ENCODE measurements at regions not wholly inside any gene's neighbourhood (a gene's known extent, or its start where the extent isn't known, plus 50 kb on each side); places are given as distances from the start of the nearest gene placed in this dataset.

- Mint-ChIP-seq H3K27me3 (no peaks in the 10 kb centered on the region), H3K9me3 (ENCODE audit: insufficient read depth) (no peaks in the 10 kb centered on the region), H3K4me3 (no peak overlapping the region), H3K4me1 (no peaks in the 10 kb centered on the region), H3K27ac (no peak overlapping the region)
- Histone ChIP-seq H2AFZ (ENCODE audit: insufficient read depth, low read depth, low read length, poor library complexity, severe bottlenecking) (no peak overlapping the region), H3K36me3 (replicated peaks in 1 of 2; ENCODE audit: control extremely low read depth in 1 of 2, control insufficient read depth in 1 of 2, extremely low read depth in 1 of 2, insufficient read depth in 2 of 2, low read length in 1 of 2) (no peaks in the 10 kb centered on the region), H3K9ac (ENCODE audit: low read length) (no peak overlapping the region), H3K27ac (ENCODE audit: low read length in 2 of 2) (no peak overlapping the region), H3K4me3 (ENCODE audit: control extremely low read depth in 1 of 5, extremely low read depth in 1 of 5, insufficient read depth in 1 of 5, low read depth in 2 of 5, low read length in 4 of 5) (no peak overlapping the region), H3K9me3 (ENCODE audit: control extremely low read depth in 1 of 3, control insufficient read depth in 2 of 3, insufficient read depth in 1 of 3, low read length in 2 of 3) (no peaks in the 10 kb centered on the region), H3K4me2 (replicated peaks; ENCODE audit: low read depth, low read length, poor library complexity, severe bottlenecking) (no peak overlapping the region), H3K4me1 (ENCODE audit: control insufficient read depth in 2 of 2, insufficient read depth in 2 of 2, low read length in 2 of 2) (no peaks in the 10 kb centered on the region), H3K27me3 (replicated peaks in 1 of 4; ENCODE audit: control extremely low read depth in 1 of 4, control insufficient read depth in 3 of 4, insufficient read depth in 4 of 4, low read length in 3 of 4) (no peaks in the 10 kb centered on the region), H3K79me2 (ENCODE audit: control insufficient read depth, insufficient read depth, low read length) (no peaks in the 10 kb centered on the region), H4K20me1 (ENCODE audit: control insufficient read depth, insufficient read depth, low read length, poor library complexity, severe bottlenecking) (no peaks in the 10 kb centered on the region)
- DNase-seq, result no peak
- ATAC-seq (ENCODE audit: low read depth), result no peak
- 95% methylated on average over 4 of the region's 5 CpGs for WGBS (ENCODE audit: insufficient coverage)
- CTCF ChIA-PET, result no interaction called here
- intact Hi-C loops (cut with micrococcal nuclease), result no loop called here
- TF ChIP-seq, protein P1, sequence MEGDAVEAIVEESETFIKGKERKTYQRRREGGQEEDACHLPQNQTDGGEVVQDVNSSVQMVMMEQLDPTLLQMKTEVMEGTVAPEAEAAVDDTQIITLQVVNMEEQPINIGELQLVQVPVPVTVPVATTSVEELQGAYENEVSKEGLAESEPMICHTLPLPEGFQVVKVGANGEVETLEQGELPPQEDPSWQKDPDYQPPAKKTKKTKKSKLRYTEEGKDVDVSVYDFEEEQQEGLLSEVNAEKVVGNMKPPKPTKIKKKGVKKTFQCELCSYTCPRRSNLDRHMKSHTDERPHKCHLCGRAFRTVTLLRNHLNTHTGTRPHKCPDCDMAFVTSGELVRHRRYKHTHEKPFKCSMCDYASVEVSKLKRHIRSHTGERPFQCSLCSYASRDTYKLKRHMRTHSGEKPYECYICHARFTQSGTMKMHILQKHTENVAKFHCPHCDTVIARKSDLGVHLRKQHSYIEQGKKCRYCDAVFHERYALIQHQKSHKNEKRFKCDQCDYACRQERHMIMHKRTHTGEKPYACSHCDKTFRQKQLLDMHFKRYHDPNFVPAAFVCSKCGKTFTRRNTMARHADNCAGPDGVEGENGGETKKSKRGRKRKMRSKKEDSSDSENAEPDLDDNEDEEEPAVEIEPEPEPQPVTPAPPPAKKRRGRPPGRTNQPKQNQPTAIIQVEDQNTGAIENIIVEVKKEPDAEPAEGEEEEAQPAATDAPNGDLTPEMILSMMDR (IDR thresholded peaks at IDR 0.05), result no peak
- no peak for TF ChIP-seq EZH2 (IDR thresholded peaks at IDR 0.05; ENCODE audit: borderline replicate concordance, insufficient read depth, low read depth, low read length, poor library complexity, severe bottlenecking)
- POLR2A ChIA-PET, result no interaction called here
Observed at GRCh38 chr6:21883595-21884328, 290.2 kb downstream of the SOX4 start.

DNA sequence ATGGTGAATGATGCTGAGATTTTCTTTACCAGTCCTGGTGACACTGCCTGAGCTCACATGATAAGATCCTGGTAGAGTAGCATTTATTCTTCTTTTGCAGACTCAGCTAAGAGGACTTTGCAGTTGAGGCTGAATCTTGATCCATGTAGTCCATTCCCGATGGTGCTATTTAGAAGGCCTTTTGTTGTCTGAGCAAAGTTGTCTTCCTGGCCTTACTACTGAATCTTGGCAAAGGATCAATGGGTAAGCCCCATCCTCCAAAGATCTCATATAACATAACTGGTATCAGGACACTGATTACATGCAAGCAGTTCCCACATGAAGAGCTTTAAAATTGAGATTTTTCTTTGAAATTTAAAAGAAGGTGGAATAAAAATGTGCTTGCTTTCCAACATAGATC lies 291.6 kb downstream of the SOX4 start:
- Histone ChIP-seq H3K4me1 (ENCODE audit: control insufficient read depth in 2 of 2, insufficient read depth in 2 of 2, low read length in 2 of 2) (no peaks in the 10 kb centered on the region), H3K4me3 (ENCODE audit: control extremely low read depth in 1 of 5, extremely low read depth in 1 of 5, insufficient read depth in 1 of 5, low read depth in 2 of 5, low read length in 4 of 5) (no peak overlapping the region), H3K9me3 (ENCODE audit: control extremely low read depth in 1 of 3, control insufficient read depth in 2 of 3, insufficient read depth in 1 of 3, low read length in 2 of 3) (no peaks in the 10 kb centered on the region), H3K9ac (ENCODE audit: low read length) (no peak overlapping the region), H3K4me2 (replicated peaks; ENCODE audit: low read depth, low read length, poor library complexity, severe bottlenecking) (no peak overlapping the region), H4K20me1 (ENCODE audit: control insufficient read depth, insufficient read depth, low read length, poor library complexity, severe bottlenecking) (no peaks in the 10 kb centered on the region), H3K27ac (ENCODE audit: low read length in 2 of 2) (no peak overlapping the region), H3K79me2 (ENCODE audit: control insufficient read depth, insufficient read depth, low read length) (no peaks in the 10 kb centered on the region), H2AFZ (ENCODE audit: insufficient read depth, low read depth, low read length, poor library complexity, severe bottlenecking) (no peak overlapping the region), H3K27me3 (replicated peaks in 1 of 4; ENCODE audit: control extremely low read depth in 1 of 4, control insufficient read depth in 3 of 4, insufficient read depth in 4 of 4, low read length in 3 of 4) (no peaks in the 10 kb centered on the region), H3K36me3 (replicated peaks in 1 of 2; ENCODE audit: control extremely low read depth in 1 of 2, control insufficient read depth in 1 of 2, extremely low read depth in 1 of 2, insufficient read depth in 2 of 2, low read length in 1 of 2) (no peaks in the 10 kb centered on the region)
- ATAC-seq (ENCODE audit: low read depth) (no peak), DNase-seq (no peak)
- H3K27me3 Mint-ChIP-seq, result no peaks in the 10 kb centered on the region
- ChIA-PET POLR2A (no interaction called here), CTCF (no interaction called here)
- H3K9me3 Mint-ChIP-seq (ENCODE audit: insufficient read depth), result peaks cover 2% of the 10 kb centered on the region
- 86% methylated on average over 1 of the region's 1 CpG for WGBS (ENCODE audit: insufficient coverage)
- H3K27ac Mint-ChIP-seq, result no peak overlapping the region
- H3K4me1 Mint-ChIP-seq, result no peaks in the 10 kb centered on the region
- intact Hi-C loops (cut with micrococcal nuclease), result no loop called here
- no peak overlapping the region for H3K4me3 Mint-ChIP-seq
- no peak for TF ChIP-seq EZH2 (IDR thresholded peaks at IDR 0.05; ENCODE audit: borderline replicate concordance, insufficient read depth, low read depth, low read length, poor library complexity, severe bottlenecking)
- TF ChIP-seq, protein P1 (IDR thresholded peaks at IDR 0.05), result no peak

Data from B cell (primary cell).